Gastroesophageal sphincter (tissue), 3 donors: ENCODE measurements at regions not wholly inside any gene's neighbourhood (a gene's known extent, or its start where the extent isn't known, plus 50 kb on each side); places are given as distances from the start of the nearest gene placed in this dataset.

Experiments used
- CTCF ChIP-seq, 4 experiments: fragments of 200-600 bp in 2 of 4; fragments of 450-650 bp in 2 of 4; sonication (generic) in 1 of 4; IDR thresholded peaks; one replicate each; pipeline ENCODE4 v1.5.1; 2017 to 2019; ENCODE audit warnings: antibody characterized with exemption in 4 of 4, mild to moderate bottlenecking in 2 of 4, moderate library complexity in 2 of 4
- EP300 ChIP-seq: sonication (generic); formaldehyde crosslinking; IDR thresholded peaks from one replicate; pipeline ENCODE4 v1.6.1; 2017; ENCODE audit warnings: antibody characterized with exemption, mild to moderate bottlenecking

DNA sequence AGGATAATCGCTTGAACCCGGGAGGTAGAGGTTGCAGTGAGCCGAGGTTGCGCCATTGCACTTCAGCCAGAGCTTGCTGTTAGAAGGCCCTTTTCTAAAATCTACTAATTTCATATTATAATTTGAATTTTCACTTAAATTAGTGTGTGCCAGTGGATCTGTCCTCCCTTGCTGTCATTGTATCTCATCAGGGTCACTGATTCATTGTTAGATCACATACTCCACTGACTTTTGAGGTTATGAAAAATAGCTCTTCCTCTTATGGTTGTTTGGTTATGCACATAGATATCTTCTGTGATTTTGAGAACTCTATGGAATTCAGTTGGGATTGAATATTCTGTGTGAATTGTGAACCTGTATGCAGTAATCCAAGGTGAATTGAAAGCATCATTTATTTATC is 53.1 kb upstream of the TULP4 start:
- no peak for TF ChIP-seq CTCF (IDR thresholded peaks at IDR 0.05)
- no peak for TF ChIP-seq EP300
